OCI-LY1 (cell line): ENCODE measurements at regions not wholly inside any gene's neighbourhood (a gene's known extent, or its start where the extent isn't known, plus 50 kb on each side); places are given as distances from the start of the nearest gene placed in this dataset.

Experiments
- H2AFZ ChIP-seq: fragments of 200-600 bp; sonication (generic), shearing (Covaris generic); 2 replicates; pipeline ENCODE4 v1.6.0; 2014; ENCODE audit warnings: antibody characterized with exemption, mild to moderate bottlenecking, low read length
- H3F3A ChIP-seq: fragments of 200-600 bp; sonication (generic), shearing (Covaris generic); 2 replicates; pipeline ENCODE4 v1.6.0; 2014; ENCODE audit warnings: mild to moderate bottlenecking, antibody characterized with exemption, low read length, moderate library complexity; ENCODE audit not compliant: insufficient read depth
- H3K27ac ChIP-seq: fragments of 200-600 bp; sonication (generic); 2 replicates; pipeline ENCODE4 v1.5.1; 2014; ENCODE audit warnings: low read length, mixed run types, mild to moderate bottlenecking, low read depth; ENCODE audit not compliant: poor library complexity, severe bottlenecking
- H3K27me3 ChIP-seq: fragments of 200-600 bp; sonication (generic); 2 replicates; pipeline ENCODE4 v1.6.0; 2014; ENCODE audit warnings: antibody characterized with exemption, mild to moderate bottlenecking, low read length, moderate library complexity; ENCODE audit not compliant: insufficient read depth
- H3K36me3 ChIP-seq: fragments of 200-600 bp; sonication (generic); 2 replicates; pipeline ENCODE4 v1.6.1; 2014; ENCODE audit warnings: mild to moderate bottlenecking, antibody characterized with exemption, low read length, moderate library complexity, mixed read lengths; ENCODE audit not compliant: insufficient read depth
- H3K4me1 ChIP-seq: fragments of 200-600 bp; sonication (generic); 2 replicates; pipeline ENCODE4 v1.5.1; 2014; ENCODE audit warnings: mild to moderate bottlenecking, low read length, moderate library complexity; ENCODE audit not compliant: insufficient read depth, severe bottlenecking
- H3K4me2 ChIP-seq: fragments of 200-600 bp; sonication (generic), shearing (Covaris generic); 2 replicates; pipeline ENCODE4 v1.6.1; 2014; ENCODE audit warnings: low read length
- H3K4me3 ChIP-seq: fragments of 200-600 bp; sonication (generic); 2 replicates; pipeline ENCODE4 v1.5.1; 2014; ENCODE audit warnings: low read length, low read depth, mild to moderate bottlenecking, mixed read lengths; ENCODE audit not compliant: poor library complexity, severe bottlenecking
- H3K79me2 ChIP-seq: fragments of 200-600 bp; shearing (Covaris generic); 2 replicates; pipeline ENCODE4 v1.6.1; 2016; ENCODE audit warnings: mixed run types, low read length, mixed read lengths; ENCODE audit not compliant: insufficient read depth
- H3K9ac ChIP-seq: fragments of 200-600 bp; sonication (generic), shearing (Covaris generic); 2 replicates; pipeline ENCODE4 v1.6.1; 2014; ENCODE audit warnings: mild to moderate bottlenecking, low read length, mixed read lengths
- H3K9me2 ChIP-seq: fragments of 200-600 bp; sonication (generic), shearing (Covaris generic); 2 replicates; pipeline ENCODE4 v1.6.1; 2014; ENCODE audit warnings: low read depth, mild to moderate bottlenecking, low read length, mixed read lengths
- H3K9me3 ChIP-seq: fragments of 200-600 bp; shearing (Covaris generic); 2 replicates; pipeline ENCODE4 v1.6.1; 2014; ENCODE audit warnings: low read length, mixed read lengths
- H4K20me1 ChIP-seq: fragments of 200-600 bp; sonication (generic), shearing (Covaris generic); 2 replicates; pipeline ENCODE4 v1.6.0; 2016; ENCODE audit warnings: mild to moderate bottlenecking, low read length; ENCODE audit not compliant: insufficient read depth
- CTCF ChIP-seq: fragments of 200-600 bp; sonication (generic), shearing (Covaris generic); IDR thresholded peaks from 2 replicates; pipeline ENCODE4 v1.5.1; 2017; ENCODE audit warnings: mild to moderate bottlenecking, antibody characterized with exemption, low read length, moderate library complexity, mixed read lengths
- EZH2 ChIP-seq: fragments of 200-600 bp; sonication (generic), shearing (Covaris generic); IDR thresholded peaks from 2 replicates; pipeline ENCODE4 v1.8.0; 2017; ENCODE audit warnings: borderline replicate concordance, mixed run types, mild to moderate bottlenecking, antibody characterized with exemption, low read length, moderate library complexity, mixed read lengths

DNA sequence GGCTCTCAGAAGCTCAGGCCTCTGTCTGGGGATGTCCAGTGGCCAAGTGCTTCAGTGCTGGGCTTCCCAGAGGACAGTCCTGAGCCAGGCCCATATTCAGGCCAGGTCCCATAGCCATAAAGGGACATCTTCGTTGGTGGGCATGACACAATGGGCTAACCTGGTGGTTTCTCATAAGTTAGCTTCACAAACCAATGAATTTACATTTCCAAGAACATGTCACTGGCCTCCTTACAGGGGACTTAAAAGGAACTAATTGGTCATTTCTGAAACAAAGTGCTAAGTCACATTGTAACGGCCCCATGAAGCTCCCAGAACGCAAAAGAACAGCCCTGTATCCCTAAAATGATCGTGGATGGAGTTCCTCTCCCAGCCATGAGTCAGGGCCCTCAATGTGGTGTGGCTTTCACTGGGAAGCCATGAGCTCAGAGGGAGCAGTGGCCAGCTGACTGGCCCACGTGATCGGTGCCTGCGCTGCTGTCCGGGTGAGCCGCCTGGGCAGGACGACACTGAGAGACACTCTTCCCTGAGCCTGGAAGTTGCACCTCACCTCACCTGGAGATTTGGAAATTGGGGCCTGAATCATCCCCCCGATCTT, 163.7 kb upstream of the APCDD1 start:
- H4K20me1 ChIP-seq, result no peaks in the 10 kb centered on the region
- H3K36me3 ChIP-seq, result no peaks in the 10 kb centered on the region
- H3K79me2 ChIP-seq, result no peaks in the 10 kb centered on the region
- peaks cover 9% of the 10 kb centered on the region for H3K27me3 ChIP-seq
- H3K9me3 ChIP-seq, result 0 out of 2 replicates have a peak, but pooled peaks cover 4% of the 10 kb centered on the region
- TF ChIP-seq CTCF (no peak), EZH2 (no peak)
- H3F3A ChIP-seq, result no peaks in the 10 kb centered on the region
- H3K9ac ChIP-seq, result no peak overlapping the region
- no peak overlapping the region for H3K4me2 ChIP-seq
- H3K9me2 ChIP-seq, result no peaks in the 10 kb centered on the region
- H3K4me1 ChIP-seq, result no peaks in the 10 kb centered on the region
- no peak overlapping the region for H3K27ac ChIP-seq
- H2AFZ ChIP-seq, result no peak overlapping the region
- no peak overlapping the region for H3K4me3 ChIP-seq

DNA sequence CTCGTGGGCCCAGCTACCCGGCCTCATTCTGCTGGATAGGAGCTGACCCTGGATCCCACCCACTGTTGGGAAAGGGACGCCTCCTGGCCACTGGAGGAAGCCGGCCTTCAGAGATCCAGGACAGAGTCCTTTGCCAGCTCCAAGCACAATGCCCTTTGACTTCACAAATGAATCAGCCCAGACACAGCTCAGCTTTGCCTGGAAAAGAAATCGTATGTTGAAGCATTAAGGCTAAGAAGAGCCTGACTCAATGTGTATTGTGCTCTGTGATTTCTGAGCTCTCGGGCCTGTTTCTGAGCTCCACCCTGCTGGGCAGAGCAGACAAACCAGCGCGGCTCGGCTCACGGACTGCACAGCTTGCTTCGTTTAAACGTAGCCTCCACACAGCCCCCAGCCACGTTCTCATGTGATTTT, 162.9 kb upstream of the APCDD1 start:
- Histone ChIP-seq H3K4me2 (no peak overlapping the region), H3K4me3 (no peak overlapping the region), H3K4me1 (no peaks in the 10 kb centered on the region), H3K27ac (no peak overlapping the region), H2AFZ (no peak overlapping the region), H3K36me3 (no peaks in the 10 kb centered on the region), H3K9ac (no peak overlapping the region), H3F3A (no peaks in the 10 kb centered on the region), H4K20me1 (no peaks in the 10 kb centered on the region), H3K79me2 (no peaks in the 10 kb centered on the region), H3K9me2 (no peaks in the 10 kb centered on the region), H3K9me3 (0 out of 2 replicates have a peak, but pooled peaks cover 4% of the 10 kb centered on the region), H3K27me3 (peaks cover 9% of the 10 kb centered on the region)
- no peak for TF ChIP-seq EZH2
- TF ChIP-seq CTCF, result no peak

DNA sequence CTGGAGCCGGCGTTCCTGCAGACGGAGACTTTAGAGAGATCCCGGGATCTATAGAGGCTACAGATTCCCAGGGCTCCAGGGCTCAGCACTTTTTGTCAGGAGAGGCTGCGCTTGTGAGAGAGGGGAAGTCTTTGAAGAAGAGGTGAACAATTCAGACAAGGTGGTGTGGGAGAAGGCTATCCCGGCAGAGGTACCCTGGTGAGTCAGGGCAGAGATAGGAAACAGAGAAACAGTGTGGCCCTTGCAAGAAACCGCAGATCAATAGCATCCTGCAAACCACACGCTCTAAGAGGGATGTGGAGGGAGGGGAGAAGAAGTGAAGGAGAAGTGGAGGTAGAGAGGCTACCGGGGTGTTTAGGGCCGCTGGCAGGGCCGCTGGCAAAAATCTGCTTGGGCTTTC, 160.5 kb upstream of the APCDD1 start:
- TF ChIP-seq EZH2, result no peak
- TF ChIP-seq CTCF, result no peak
- Histone ChIP-seq H4K20me1 (no peaks in the 10 kb centered on the region), H3K27me3 (peaks cover 6% of the 10 kb centered on the region), H3K9me3 (0 out of 2 replicates have a peak, but pooled peaks cover 2% of the 10 kb centered on the region), H3K27ac (no peak overlapping the region), H3F3A (no peaks in the 10 kb centered on the region), H3K36me3 (no peaks in the 10 kb centered on the region), H3K9me2 (no peaks in the 10 kb centered on the region), H3K9ac (no peak overlapping the region), H3K4me1 (no peaks in the 10 kb centered on the region), H3K79me2 (no peaks in the 10 kb centered on the region), H2AFZ (no peak overlapping the region), H3K4me3 (no peak overlapping the region), H3K4me2 (no peak overlapping the region)
